B cell (primary cell): ENCODE measurements at regions not wholly inside any gene's neighbourhood (a gene's known extent, or its start where the extent isn't known, plus 50 kb on each side); places are given as distances from the start of the nearest gene placed in this dataset.

Experiments
- ATAC-seq: fragments of 200-7000 bp; cut with Tn5 transposase; one replicate; pipeline ENCODE4 v1.10.0; 2021; ENCODE audit warnings: low read depth, mild to moderate bottlenecking, moderate number of reproducible peaks, moderate library complexity
- CTCF ChIA-PET: fragments of 350-600 bp; sonication (Branson Sonifier 250); formaldehyde crosslinking; loops from one replicate; lab custom pipeline; 2021; ENCODE audit warnings: antibody characterized with exemption, inconsistent platforms; lab: Charles Lee
- POLR2A ChIA-PET: fragments of 350-600 bp; sonication (Branson Sonifier 250); formaldehyde crosslinking; loops from one replicate; lab custom pipeline; 2021; ENCODE audit warnings: antibody characterized with exemption; lab: Charles Lee
- DNase-seq: peaks from one replicate; pipeline ENCODE4 v3.0.0; 2013
- H2AFZ ChIP-seq: 2 replicates; pipeline ENCODE4 v1.6.1; 2012; ENCODE audit warnings: mild to moderate bottlenecking, low read depth, low read length; ENCODE audit not compliant: insufficient read depth, poor library complexity, severe bottlenecking
- H3K27ac ChIP-seq, 2 donors: 1 replicate in 1 of 2; 2 replicates in 1 of 2; pipeline ENCODE4 v1.5.1; 2012 to 2013; ENCODE audit warnings: low read length in 2 of 2, mild to moderate bottlenecking in 2 of 2, moderate library complexity in 1 of 2
- H3K27me3 ChIP-seq, 4 experiments: fragments of 200-600 bp in 1 of 4; sonication (generic) in 1 of 4; replicated peaks in 1 of 4; 1 replicate in 2 of 4; 2 replicates in 2 of 4; pipeline versions ENCODE4 v1.6.1 to v1.7.0; 2013 to 2016; ENCODE audit warnings: low read length in 3 of 4, mild to moderate bottlenecking in 2 of 4, mixed read lengths in 1 of 4, moderate library complexity in 1 of 4; ENCODE audit not compliant: insufficient read depth in 4 of 4, control insufficient read depth in 3 of 4; ENCODE audit errors: control extremely low read depth in 1 of 4
- H3K36me3 ChIP-seq, 2 experiments: replicated peaks in 1 of 2; 1 replicate in 1 of 2; 2 replicates in 1 of 2; pipeline versions ENCODE4 v1.6.1 to v1.7.1; 2013; ENCODE audit warnings: low read length in 1 of 2; ENCODE audit not compliant: insufficient read depth in 2 of 2, control insufficient read depth in 1 of 2; ENCODE audit errors: control extremely low read depth in 1 of 2, extremely low read depth in 1 of 2
- H3K4me1 ChIP-seq, 2 donors: fragments of 200-600 bp in 1 of 2; sonication (generic) in 1 of 2; 1 replicate in 1 of 2; 2 replicates in 1 of 2; pipeline versions ENCODE4 v1.5.1 to v1.6.1; 2013 to 2017; ENCODE audit warnings: low read length in 2 of 2; ENCODE audit not compliant: control insufficient read depth in 2 of 2, insufficient read depth in 2 of 2
- H3K4me2 ChIP-seq: replicated peaks from 2 replicates; pipeline ENCODE3; 2012; ENCODE audit warnings: mild to moderate bottlenecking, low read depth, low read length; ENCODE audit not compliant: poor library complexity, severe bottlenecking
- H3K4me3 ChIP-seq, 5 experiments: fragments of 200-600 bp in 1 of 5; sonication (generic) in 1 of 5; 1 replicate in 3 of 5; 2 replicates in 2 of 5; pipeline versions ENCODE4 v1.5.1 to v1.7.0; 2011 to 2016; ENCODE audit warnings: low read length in 4 of 5, mild to moderate bottlenecking in 4 of 5, low read depth in 2 of 5, control low read depth in 1 of 5, moderate library complexity in 1 of 5; ENCODE audit not compliant: insufficient read depth in 1 of 5; ENCODE audit errors: control extremely low read depth in 1 of 5, extremely low read depth in 1 of 5
- H3K79me2 ChIP-seq: fragments of 200-600 bp; sonication (generic); one replicate; pipeline ENCODE4 v1.6.0; 2016; ENCODE audit warnings: low read length; ENCODE audit not compliant: control insufficient read depth, insufficient read depth
- H3K9ac ChIP-seq: fragments of 200-600 bp; sonication (generic); 2 replicates; pipeline ENCODE4 v1.6.1; 2017; ENCODE audit warnings: mild to moderate bottlenecking, low read length, moderate library complexity
- H3K9me3 ChIP-seq, 3 donors: one replicate each; pipeline versions ENCODE4 v1.6.1 to v1.7.1; 2013; ENCODE audit warnings: low read length in 2 of 3; ENCODE audit not compliant: control insufficient read depth in 2 of 3, insufficient read depth in 1 of 3; ENCODE audit errors: control extremely low read depth in 1 of 3
- H4K20me1 ChIP-seq: 2 replicates; pipeline ENCODE4 v1.6.0; 2012; ENCODE audit warnings: mild to moderate bottlenecking, low read length; ENCODE audit not compliant: insufficient read depth, control insufficient read depth, poor library complexity, severe bottlenecking
- H3K27ac Mint-ChIP-seq: one replicate; pipeline ENCODE4 v1.8.0; 2021; ENCODE audit warnings: mixed read lengths
- H3K27me3 Mint-ChIP-seq: one replicate; pipeline ENCODE4 v1.8.0; 2021; ENCODE audit warnings: mixed read lengths
- H3K4me1 Mint-ChIP-seq: one replicate; pipeline ENCODE4 v1.8.0; 2021; ENCODE audit warnings: mixed read lengths
- H3K4me3 Mint-ChIP-seq: one replicate; pipeline ENCODE4 v1.8.0; 2021; ENCODE audit warnings: mixed read lengths
- H3K9me3 Mint-ChIP-seq: one replicate; pipeline ENCODE4 v1.8.0; 2022; ENCODE audit warnings: mixed read lengths; ENCODE audit not compliant: insufficient read depth
- EZH2 ChIP-seq: IDR thresholded peaks from 2 replicates; pipeline ENCODE4 v1.6.1; 2012; ENCODE audit warnings: borderline replicate concordance, low read depth, mild to moderate bottlenecking, moderate library complexity, low read length; ENCODE audit not compliant: insufficient read depth, poor library complexity, severe bottlenecking
- WGBS: methylation state at CpG from one replicate; pipeline ENCODE4 v1.1.5; 2013; ENCODE audit warnings: missing lambda C conversion rate; ENCODE audit not compliant: insufficient coverage; 5-methylcytosine and 5-hydroxymethylcytosine counted together
- intact Hi-C: fragments of 100-400 bp; cut with micrococcal nuclease; formaldehyde crosslinking; loops from one replicate; pipeline ENCODE4 v1.10.0; 2022
- TF ChIP-seq, protein P1 (sequence below): fragments of 200-600 bp; IDR thresholded peaks from one replicate; pipeline ENCODE4 v1.8.0; 2022; ENCODE audit warnings: antibody characterized with exemption, mild to moderate bottlenecking

GRCh38 chr1:166691476-166691875 lies 147.8 kb upstream of the POGK start:
- Mint-ChIP-seq H3K27me3 (peaks cover 19% of the 10 kb centered on the region), H3K4me3 (no peak overlapping the region), H3K27ac (no peak overlapping the region), H3K9me3 (no peaks in the 10 kb centered on the region), H3K4me1 (no peaks in the 10 kb centered on the region)
- WGBS, result 75% methylated on average over 2 of the region's 3 CpGs
- no peaks in the 10 kb centered on the region for H3K4me1 ChIP-seq
- H3K9me3 ChIP-seq, result peaks cover 0 to 3% (median 0%) of the 10 kb centered on the region in 3 donors
- intact Hi-C loops, result no loop called here
- H3K79me2 ChIP-seq, result no peaks in the 10 kb centered on the region
- H3K27ac ChIP-seq, result no peak overlapping the region
- H3K4me2 ChIP-seq, result no peak overlapping the region
- CTCF ChIA-PET, result no interaction called here
- no peak overlapping the region for H2AFZ ChIP-seq
- POLR2A ChIA-PET, result no interaction called here
- DNase-seq (no peak), ATAC-seq (no peak)
- H3K4me3 ChIP-seq, result no peak overlapping the region
- TF ChIP-seq, protein P1, sequence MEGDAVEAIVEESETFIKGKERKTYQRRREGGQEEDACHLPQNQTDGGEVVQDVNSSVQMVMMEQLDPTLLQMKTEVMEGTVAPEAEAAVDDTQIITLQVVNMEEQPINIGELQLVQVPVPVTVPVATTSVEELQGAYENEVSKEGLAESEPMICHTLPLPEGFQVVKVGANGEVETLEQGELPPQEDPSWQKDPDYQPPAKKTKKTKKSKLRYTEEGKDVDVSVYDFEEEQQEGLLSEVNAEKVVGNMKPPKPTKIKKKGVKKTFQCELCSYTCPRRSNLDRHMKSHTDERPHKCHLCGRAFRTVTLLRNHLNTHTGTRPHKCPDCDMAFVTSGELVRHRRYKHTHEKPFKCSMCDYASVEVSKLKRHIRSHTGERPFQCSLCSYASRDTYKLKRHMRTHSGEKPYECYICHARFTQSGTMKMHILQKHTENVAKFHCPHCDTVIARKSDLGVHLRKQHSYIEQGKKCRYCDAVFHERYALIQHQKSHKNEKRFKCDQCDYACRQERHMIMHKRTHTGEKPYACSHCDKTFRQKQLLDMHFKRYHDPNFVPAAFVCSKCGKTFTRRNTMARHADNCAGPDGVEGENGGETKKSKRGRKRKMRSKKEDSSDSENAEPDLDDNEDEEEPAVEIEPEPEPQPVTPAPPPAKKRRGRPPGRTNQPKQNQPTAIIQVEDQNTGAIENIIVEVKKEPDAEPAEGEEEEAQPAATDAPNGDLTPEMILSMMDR, result no peak
- no peak for TF ChIP-seq EZH2
- no peak overlapping the region for H3K9ac ChIP-seq
- H4K20me1 ChIP-seq, result no peaks in the 10 kb centered on the region
- no peaks in the 10 kb centered on the region for H3K36me3 ChIP-seq
- peaks cover 0 to 6% (median 3%) of the 10 kb centered on the region in 4 experiments for H3K27me3 ChIP-seq

- Histone ChIP-seq H3K9me3 (peaks cover 0 to 3% (median 0%) of the 10 kb centered on the region in 3 donors), H3K79me2 (no peaks in the 10 kb centered on the region), H3K9ac (no peak overlapping the region), H3K27me3 (peaks cover 0 to 6% (median 3%) of the 10 kb centered on the region in 4 experiments), H3K27ac (no peak overlapping the region), H4K20me1 (no peaks in the 10 kb centered on the region), H3K36me3 (no peaks in the 10 kb centered on the region), H2AFZ (no peak overlapping the region), H3K4me3 (no peak overlapping the region), H3K4me2 (no peak overlapping the region), H3K4me1 (no peaks in the 10 kb centered on the region)
- Mint-ChIP-seq H3K27me3 (peaks cover 19% of the 10 kb centered on the region), H3K27ac (no peak overlapping the region), H3K4me3 (no peak overlapping the region), H3K4me1 (no peaks in the 10 kb centered on the region), H3K9me3 (no peaks in the 10 kb centered on the region)
- DNase-seq (no peak), ATAC-seq (no peak)
- TF ChIP-seq, protein P1, result no peak
- TF ChIP-seq EZH2, result no peak
- intact Hi-C loops, result no loop called here
- no CpG with 5 or more reads among the region's 2 CpGs for WGBS
- CTCF ChIA-PET, result no interaction called here
- POLR2A ChIA-PET, result no interaction called here
These were observed 146.9 kb upstream of the POGK start for GRCh38 chr1:166692346-166692745.
